Body of pancreas (tissue), 4 donors: ENCODE measurements at regions not wholly inside any gene's neighbourhood (a gene's known extent, or its start where the extent isn't known, plus 50 kb on each side); places are given as distances from the start of the nearest gene placed in this dataset.

Source experiments
- POLR2A ChIP-seq, 3 donors: fragments of 450-650 bp; IDR thresholded peaks; one replicate each; pipeline ENCODE4 v1.6.1; 2016; ENCODE audit warnings: antibody characterized with exemption in 3 of 3, mild to moderate bottlenecking in 2 of 3
- TF ChIP-seq, protein P1 (sequence below), 7 experiments: fragments of 450-650 bp in 4 of 7; fragments of 200-600 bp in 3 of 7; sonication (generic) in 3 of 7; IDR thresholded peaks; one replicate each; pipeline ENCODE4 v1.5.1; 2016 to 2019; ENCODE audit warnings: antibody characterized with exemption in 7 of 7

DNA sequence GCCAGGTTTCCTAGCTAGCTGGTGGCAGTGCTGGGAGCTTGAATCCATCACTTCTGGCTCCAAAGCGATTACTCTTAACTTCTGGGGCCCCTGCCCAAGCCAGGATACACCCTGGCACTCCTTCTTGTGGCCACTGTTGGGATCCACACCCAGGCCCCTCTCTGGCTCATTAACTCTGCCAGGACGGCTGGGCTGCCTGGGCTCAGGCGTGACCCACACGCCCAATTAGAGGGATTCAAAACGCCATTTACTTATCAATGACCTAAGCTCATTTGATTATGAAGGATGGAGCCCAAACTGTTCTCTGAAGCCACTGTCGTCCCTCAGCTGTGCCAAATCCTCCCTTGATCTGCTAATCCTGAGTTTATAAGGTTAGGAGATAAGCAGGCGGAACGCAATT lies 79.7 kb upstream of the BRD7 start:
- TF ChIP-seq POLR2A (IDR thresholded peaks at IDR 0.05): no peak
- TF ChIP-seq, protein P1, sequence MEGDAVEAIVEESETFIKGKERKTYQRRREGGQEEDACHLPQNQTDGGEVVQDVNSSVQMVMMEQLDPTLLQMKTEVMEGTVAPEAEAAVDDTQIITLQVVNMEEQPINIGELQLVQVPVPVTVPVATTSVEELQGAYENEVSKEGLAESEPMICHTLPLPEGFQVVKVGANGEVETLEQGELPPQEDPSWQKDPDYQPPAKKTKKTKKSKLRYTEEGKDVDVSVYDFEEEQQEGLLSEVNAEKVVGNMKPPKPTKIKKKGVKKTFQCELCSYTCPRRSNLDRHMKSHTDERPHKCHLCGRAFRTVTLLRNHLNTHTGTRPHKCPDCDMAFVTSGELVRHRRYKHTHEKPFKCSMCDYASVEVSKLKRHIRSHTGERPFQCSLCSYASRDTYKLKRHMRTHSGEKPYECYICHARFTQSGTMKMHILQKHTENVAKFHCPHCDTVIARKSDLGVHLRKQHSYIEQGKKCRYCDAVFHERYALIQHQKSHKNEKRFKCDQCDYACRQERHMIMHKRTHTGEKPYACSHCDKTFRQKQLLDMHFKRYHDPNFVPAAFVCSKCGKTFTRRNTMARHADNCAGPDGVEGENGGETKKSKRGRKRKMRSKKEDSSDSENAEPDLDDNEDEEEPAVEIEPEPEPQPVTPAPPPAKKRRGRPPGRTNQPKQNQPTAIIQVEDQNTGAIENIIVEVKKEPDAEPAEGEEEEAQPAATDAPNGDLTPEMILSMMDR (IDR thresholded peaks at IDR 0.05): peak in 1 of 7 experiments; percentile 26
